Panc1 (cell line): ENCODE measurements at regions not wholly inside any gene's neighbourhood (a gene's known extent, or its start where the extent isn't known, plus 50 kb on each side); places are given as distances from the start of the nearest gene placed in this dataset.

Experiments used
- ATAC-seq: fragments of 200-7000 bp; cut with Tn5 transposase; 2 replicates; pipeline ENCODE4 v1.9.1; 2020; ENCODE audit warnings: mild to moderate bottlenecking, moderate library complexity
- BruUV-seq: library from RNA; stranded (reverse); fragments of 400-500 nt; replicated peaks from 2 replicates; lab custom pipeline; 2021; lab: Mats Ljungman, UMichigan
- CTCF ChIA-PET: fragments of 300-600 bp; sonication (Branson Sonifier 250); formaldehyde crosslinking; loops from one replicate; lab custom pipeline; 2022; ENCODE audit warnings: antibody characterized with exemption; lab: Charles Lee
- POLR2A ChIA-PET: fragments of 300-600 bp; sonication (Branson Sonifier 250); formaldehyde crosslinking; loops from one replicate; lab custom pipeline; 2022; ENCODE audit warnings: antibody characterized with exemption; lab: Charles Lee
- DNase-seq: peaks from one replicate; pipeline ENCODE4 v3.0.0-alpha.2; 2010; ENCODE audit warnings: low read depth, low spot score
- H3K27ac ChIP-seq: 2 replicates; pipeline ENCODE4 v1.5.1; 2011; ENCODE audit warnings: mild to moderate bottlenecking, low read length, inconsistent platforms
- H3K27me3 ChIP-seq: fragments of 200-500 bp; sonication (Bioruptor generic); 2 replicates; pipeline ENCODE4 v1.6.0; 2014; ENCODE audit warnings: low read length, inconsistent platforms; ENCODE audit not compliant: control insufficient read depth, insufficient read depth
- H3K36me3 ChIP-seq: fragments of 200-500 bp; sonication (Bioruptor generic); 2 replicates; pipeline ENCODE4 v1.5.1; 2014; ENCODE audit warnings: inconsistent platforms, mild to moderate bottlenecking, low read length, moderate library complexity; ENCODE audit not compliant: control insufficient read depth, insufficient read depth
- H3K4me1 ChIP-seq: 2 replicates; pipeline ENCODE4 v1.5.1; 2011; ENCODE audit warnings: inconsistent platforms, mild to moderate bottlenecking, low read length, moderate library complexity; ENCODE audit not compliant: control insufficient read depth, insufficient read depth
- H3K4me3 ChIP-seq, 2 experiments: 2 replicates each; pipeline ENCODE4 v1.5.1; 2011 to 2012; ENCODE audit warnings: low read depth in 2 of 2, low read length in 2 of 2, mild to moderate bottlenecking in 2 of 2, inconsistent platforms in 1 of 2, moderate library complexity in 1 of 2
- H3K9me3 ChIP-seq: fragments of 200-500 bp; sonication (Bioruptor generic); 2 replicates; pipeline ENCODE4 v1.5.1; 2014; ENCODE audit warnings: low read depth, mild to moderate bottlenecking, inconsistent platforms, low read length, moderate library complexity; ENCODE audit not compliant: control insufficient read depth, insufficient read depth
- CTCF ChIP-seq: fragments of 450-650 bp; IDR thresholded peaks from 2 replicates; pipeline ENCODE4 v1.5.1; 2017; ENCODE audit warnings: mild to moderate bottlenecking
- POLR2AphosphoS5 ChIP-seq: IDR thresholded peaks from 2 replicates; pipeline ENCODE4 v1.6.1; 2012; ENCODE audit warnings: mild to moderate bottlenecking, low read depth, low read length, moderate library complexity
- SIN3A ChIP-seq: IDR thresholded peaks from 2 replicates; pipeline ENCODE4 v1.6.1; 2012; ENCODE audit warnings: low read depth, mild to moderate bottlenecking, low read length, moderate library complexity, borderline replicate concordance; ENCODE audit not compliant: insufficient read depth
- TCF7L2 ChIP-seq: IDR thresholded peaks from 2 replicates; pipeline ENCODE4 v1.6.1; 2011; ENCODE audit warnings: mild to moderate bottlenecking, low read depth, low read length, inconsistent platforms
- in situ Hi-C: cut with HindIII; loops from 2 replicates; pipeline ENCODE4 v1.10.0; 2016; ENCODE audit warnings: low sequenced_read_pairs, low pct_unique_long_range_greater_than_20kb
- intact Hi-C: fragments of 100-400 bp; cut with micrococcal nuclease; formaldehyde crosslinking; loops from one replicate; pipeline ENCODE4 v1.10.0; 2022; ENCODE audit not compliant: unreplicated experiment
- TF ChIP-seq, protein P1 (sequence below), 2 experiments: IDR thresholded peaks; 2 replicates each; pipeline ENCODE4 v1.6.1; 2011 to 2012; ENCODE audit warnings: low read depth in 2 of 2, control low read depth in 1 of 2, low read length in 1 of 2, mild to moderate bottlenecking in 1 of 2, moderate library complexity in 1 of 2; ENCODE audit not compliant: insufficient read depth in 1 of 2

DNA sequence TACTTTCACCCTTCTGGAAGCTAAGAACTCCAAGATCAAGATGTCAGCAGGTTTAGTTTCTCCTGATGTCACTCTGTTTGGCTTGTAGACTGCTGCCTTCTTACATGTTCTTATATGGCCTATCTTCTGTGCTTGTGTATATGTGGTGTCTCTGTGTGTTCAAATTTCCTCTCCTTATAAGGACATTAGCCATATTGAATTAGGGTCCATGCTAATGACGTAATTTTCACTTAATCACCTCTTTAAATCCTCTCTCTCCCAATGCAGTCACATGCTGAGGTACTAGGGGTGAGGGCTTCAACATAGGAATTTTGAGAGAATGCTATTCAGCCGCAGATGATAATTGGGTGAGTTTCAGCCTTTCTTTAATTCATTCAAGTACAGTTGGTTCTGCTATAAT, 458.3 kb upstream of the SYT4 start:
- BruUV-seq: no TSS peak
- no peak overlapping the region for H3K4me3 ChIP-seq
- intact Hi-C loops: no loop called here
- DNase-seq (no peak), ATAC-seq (no peak)
- TF ChIP-seq CTCF (no peak), TCF7L2 (no peak), POLR2AphosphoS5 (no peak), SIN3A (no peak)
- TF ChIP-seq, protein P1, sequence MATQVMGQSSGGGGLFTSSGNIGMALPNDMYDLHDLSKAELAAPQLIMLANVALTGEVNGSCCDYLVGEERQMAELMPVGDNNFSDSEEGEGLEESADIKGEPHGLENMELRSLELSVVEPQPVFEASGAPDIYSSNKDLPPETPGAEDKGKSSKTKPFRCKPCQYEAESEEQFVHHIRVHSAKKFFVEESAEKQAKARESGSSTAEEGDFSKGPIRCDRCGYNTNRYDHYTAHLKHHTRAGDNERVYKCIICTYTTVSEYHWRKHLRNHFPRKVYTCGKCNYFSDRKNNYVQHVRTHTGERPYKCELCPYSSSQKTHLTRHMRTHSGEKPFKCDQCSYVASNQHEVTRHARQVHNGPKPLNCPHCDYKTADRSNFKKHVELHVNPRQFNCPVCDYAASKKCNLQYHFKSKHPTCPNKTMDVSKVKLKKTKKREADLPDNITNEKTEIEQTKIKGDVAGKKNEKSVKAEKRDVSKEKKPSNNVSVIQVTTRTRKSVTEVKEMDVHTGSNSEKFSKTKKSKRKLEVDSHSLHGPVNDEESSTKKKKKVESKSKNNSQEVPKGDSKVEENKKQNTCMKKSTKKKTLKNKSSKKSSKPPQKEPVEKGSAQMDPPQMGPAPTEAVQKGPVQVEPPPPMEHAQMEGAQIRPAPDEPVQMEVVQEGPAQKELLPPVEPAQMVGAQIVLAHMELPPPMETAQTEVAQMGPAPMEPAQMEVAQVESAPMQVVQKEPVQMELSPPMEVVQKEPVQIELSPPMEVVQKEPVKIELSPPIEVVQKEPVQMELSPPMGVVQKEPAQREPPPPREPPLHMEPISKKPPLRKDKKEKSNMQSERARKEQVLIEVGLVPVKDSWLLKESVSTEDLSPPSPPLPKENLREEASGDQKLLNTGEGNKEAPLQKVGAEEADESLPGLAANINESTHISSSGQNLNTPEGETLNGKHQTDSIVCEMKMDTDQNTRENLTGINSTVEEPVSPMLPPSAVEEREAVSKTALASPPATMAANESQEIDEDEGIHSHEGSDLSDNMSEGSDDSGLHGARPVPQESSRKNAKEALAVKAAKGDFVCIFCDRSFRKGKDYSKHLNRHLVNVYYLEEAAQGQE (IDR thresholded peaks at IDR 0.05; ENCODE audit: insufficient read depth in 1 of 2, low read depth in 2 of 2, low read length in 1 of 2): no peak
- no peaks in the 10 kb centered on the region for H3K4me1 ChIP-seq
- CTCF ChIA-PET: no interaction called here
- no peaks in the 10 kb centered on the region for H3K9me3 ChIP-seq
- POLR2A ChIA-PET: no interaction called here
- no peaks in the 10 kb centered on the region for H3K36me3 ChIP-seq
- no peak overlapping the region for H3K27ac ChIP-seq
- H3K27me3 ChIP-seq: no peaks in the 10 kb centered on the region
- in situ Hi-C loops: no loop called here

DNA sequence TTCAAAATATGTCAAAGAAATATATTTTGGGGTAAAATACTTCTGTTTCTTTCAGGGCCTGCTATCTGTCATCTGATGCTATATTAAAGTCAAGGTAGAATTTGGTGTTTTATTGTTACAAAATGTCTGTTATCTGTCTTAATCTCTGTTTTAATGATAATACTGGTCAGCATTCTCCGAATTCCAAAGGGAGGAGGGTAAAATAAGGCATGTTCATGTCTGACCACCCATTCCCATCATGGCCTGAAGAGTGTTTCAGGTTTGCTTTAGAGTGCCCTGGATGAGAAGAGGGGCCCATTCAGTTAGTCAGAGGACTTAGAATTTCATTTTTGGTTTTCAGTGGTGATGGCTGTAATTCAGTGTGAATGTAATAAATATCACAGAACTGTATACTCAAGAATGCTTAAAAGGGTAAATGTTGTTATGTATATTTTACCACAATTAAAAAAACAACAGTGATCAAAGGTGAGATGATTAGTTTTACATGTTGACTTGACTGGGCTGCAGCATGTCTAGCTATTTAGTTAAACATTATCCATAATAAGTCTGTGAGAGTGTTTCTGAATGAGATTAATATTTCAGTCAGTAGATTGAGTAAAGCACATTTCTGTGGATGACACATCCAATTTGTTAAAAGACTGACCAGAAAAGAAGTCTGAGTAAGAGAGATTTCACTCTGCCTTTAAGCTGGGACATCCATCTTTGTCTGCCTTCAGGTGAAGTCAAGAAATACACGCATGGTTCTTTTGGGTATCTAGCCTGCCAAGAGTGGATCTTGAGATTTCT, 467.9 kb upstream of the SYT4 start:
- TF ChIP-seq TCF7L2 (no peak), POLR2AphosphoS5 (no peak), CTCF (no peak), SIN3A (no peak)
- TF ChIP-seq, protein P1 (IDR thresholded peaks at IDR 0.05; ENCODE audit: insufficient read depth in 1 of 2, low read depth in 2 of 2, low read length in 1 of 2): no peak
- intact Hi-C loops: no loop called here
- no peak overlapping the region for H3K4me3 ChIP-seq
- CTCF ChIA-PET: no interaction called here
- no peak overlapping the region for H3K27ac ChIP-seq
- in situ Hi-C loops: no loop called here
- ATAC-seq (no peak), DNase-seq (no peak)
- H3K9me3 ChIP-seq: no peaks in the 10 kb centered on the region
- POLR2A ChIA-PET: no interaction called here
- no peaks in the 10 kb centered on the region for H3K4me1 ChIP-seq
- no TSS peak for BruUV-seq
- H3K27me3 ChIP-seq: no peaks in the 10 kb centered on the region
- H3K36me3 ChIP-seq: no peaks in the 10 kb centered on the region
